HEK293 (cell line): ENCODE measurements at regions not wholly inside any gene's neighbourhood (a gene's known extent, or its start where the extent isn't known, plus 50 kb on each side); places are given as distances from the start of the nearest gene placed in this dataset.

Source experiments
- CTCF ChIA-PET: fragments of 350-600 bp; formaldehyde crosslinking; extraction: SDS; loops from one replicate; lab custom pipeline; 2021; ENCODE audit warnings: antibody characterized with exemption; lab: Yijun Ruan, JAX
- POLR2A ChIA-PET: fragments of 300-600 bp; formaldehyde crosslinking; extraction: SDS; loops from one replicate; lab custom pipeline; 2020; ENCODE audit warnings: antibody characterized with exemption, inconsistent platforms; lab: Yijun Ruan, JAX
- H3K27ac ChIP-seq: fragments of 200-500 bp; sonication (Bioruptor generic); 2 replicates; pipeline ENCODE4 v1.5.1; 2014; ENCODE audit warnings: low read depth, low read length, control low read depth, inconsistent platforms; ENCODE audit errors: extremely low read depth
- H3K36me3 ChIP-seq, 2 experiments: fragments of 200-500 bp in 1 of 2; sonication (Bioruptor generic) in 1 of 2; 1 replicate in 1 of 2; 2 replicates in 1 of 2; pipeline ENCODE4 v1.5.1; 2014 to 2017; ENCODE audit warnings: inconsistent platforms in 2 of 2, low read length in 2 of 2; ENCODE audit not compliant: control insufficient read depth in 2 of 2, insufficient read depth in 1 of 2
- H3K4me1 ChIP-seq: fragments of 200-500 bp; sonication (Bioruptor generic); 2 replicates; pipeline ENCODE4 v1.5.1; 2014; ENCODE audit warnings: mild to moderate bottlenecking, low read length, inconsistent platforms; ENCODE audit not compliant: control insufficient read depth, insufficient read depth
- H3K4me3 ChIP-seq: 2 replicates; pipeline ENCODE4 v1.5.1; 2011; ENCODE audit warnings: low read depth, mild to moderate bottlenecking, control low read depth, low read length, moderate library complexity
- H3K9me3 ChIP-seq: fragments of 200-500 bp; sonication (Bioruptor generic); 2 replicates; pipeline ENCODE4 v1.5.1; 2014; ENCODE audit warnings: low read depth, low read length, inconsistent platforms; ENCODE audit not compliant: control insufficient read depth, insufficient read depth
- HOXD13 ChIP-seq: sonication (generic); formaldehyde crosslinking; IDR thresholded peaks from 2 replicates; pipeline ENCODE4 v1.8.0; 2022; ENCODE audit warnings: missing genetic modification reagents, borderline replicate concordance
- SCRT1 ChIP-seq: fragments of 450-650 bp; formaldehyde crosslinking; IDR thresholded peaks from 2 replicates; pipeline ENCODE4 v1.5.1; 2016; ENCODE audit warnings: missing biosample characterization, missing genetic modification characterization, borderline replicate concordance
- SCRT2 ChIP-seq: fragments of 450-650 bp; formaldehyde crosslinking; IDR thresholded peaks from 2 replicates; pipeline ENCODE4 v1.5.1; 2016; ENCODE audit warnings: missing biosample characterization, missing genetic modification characterization
- ZBTB10 ChIP-seq: fragments of 450-650 bp; formaldehyde crosslinking; IDR thresholded peaks from 2 replicates; pipeline ENCODE4 v1.5.1; 2016; ENCODE audit warnings: missing biosample characterization, missing genetic modification characterization
- ZNF10 ChIP-seq: fragments of 450-650 bp; formaldehyde crosslinking; IDR thresholded peaks from 2 replicates; pipeline ENCODE4 v1.5.1; 2017; ENCODE audit warnings: missing biosample characterization, missing genetic modification characterization
- ZNF146 ChIP-seq: fragments of 450-650 bp; formaldehyde crosslinking; IDR thresholded peaks from 2 replicates; pipeline ENCODE4 v1.5.1; 2016; ENCODE audit warnings: missing biosample characterization, missing genetic modification characterization
- ZNF16 ChIP-seq: fragments of 450-650 bp; formaldehyde crosslinking; IDR thresholded peaks from 2 replicates; pipeline ENCODE4 v1.5.1; 2016; ENCODE audit warnings: low read depth, missing biosample characterization, missing genetic modification characterization
- ZNF175 ChIP-seq: fragments of 450-650 bp; formaldehyde crosslinking; IDR thresholded peaks from 2 replicates; pipeline ENCODE4 v1.5.1; 2016; ENCODE audit warnings: missing biosample characterization, missing genetic modification characterization
- ZNF202 ChIP-seq: fragments of 450-650 bp; formaldehyde crosslinking; IDR thresholded peaks from 2 replicates; pipeline ENCODE4 v1.5.1; 2016; ENCODE audit warnings: missing biosample characterization, missing genetic modification characterization, borderline replicate concordance
- ZNF211 ChIP-seq: fragments of 450-650 bp; formaldehyde crosslinking; IDR thresholded peaks from 2 replicates; pipeline ENCODE4 v1.5.1; 2016; ENCODE audit warnings: low read depth, missing biosample characterization, missing genetic modification characterization
- ZNF239 ChIP-seq: fragments of 450-650 bp; formaldehyde crosslinking; IDR thresholded peaks from 2 replicates; pipeline ENCODE4 v1.5.1; 2016; ENCODE audit warnings: missing biosample characterization, missing genetic modification characterization
- ZNF26 ChIP-seq: fragments of 450-650 bp; formaldehyde crosslinking; IDR thresholded peaks from 2 replicates; pipeline ENCODE4 v1.5.1; 2016; ENCODE audit warnings: missing biosample characterization, missing genetic modification characterization
- ZNF311 ChIP-seq: fragments of 450-650 bp; formaldehyde crosslinking; IDR thresholded peaks from 2 replicates; pipeline ENCODE4 v1.5.1; 2017; ENCODE audit warnings: missing biosample characterization, missing genetic modification characterization, borderline replicate concordance
- ZNF341 ChIP-seq: fragments of 450-650 bp; formaldehyde crosslinking; IDR thresholded peaks from 2 replicates; pipeline ENCODE4; 2016; ENCODE audit warnings: low read depth, missing biosample characterization, missing genetic modification characterization
- ZNF391 ChIP-seq: fragments of 450-650 bp; formaldehyde crosslinking; IDR thresholded peaks from 2 replicates; pipeline ENCODE4 v1.5.1; 2016; ENCODE audit warnings: low read depth, missing biosample characterization, missing genetic modification characterization, borderline replicate concordance
- ZNF394 ChIP-seq: fragments of 450-650 bp; formaldehyde crosslinking; IDR thresholded peaks from 2 replicates; pipeline ENCODE4 v1.5.1; 2016; ENCODE audit warnings: missing biosample characterization, missing genetic modification characterization, mild to moderate bottlenecking, moderate library complexity, borderline replicate concordance
- ZNF423 ChIP-seq: fragments of 450-650 bp; formaldehyde crosslinking; IDR thresholded peaks from 2 replicates; pipeline ENCODE4 v1.5.1; 2016; ENCODE audit warnings: missing biosample characterization, missing genetic modification characterization
- ZNF548 ChIP-seq: fragments of 450-650 bp; formaldehyde crosslinking; IDR thresholded peaks from 2 replicates; pipeline ENCODE4 v1.5.1; 2016; ENCODE audit warnings: missing biosample characterization, missing genetic modification characterization
- ZNF571 ChIP-seq: fragments of 450-650 bp; formaldehyde crosslinking; IDR thresholded peaks from 2 replicates; pipeline ENCODE4 v1.5.0; 2017; ENCODE audit warnings: missing biosample characterization, missing genetic modification characterization
- ZNF624 ChIP-seq: fragments of 450-650 bp; formaldehyde crosslinking; IDR thresholded peaks from 2 replicates; pipeline ENCODE4 v1.5.1; 2017; ENCODE audit warnings: missing biosample characterization, missing genetic modification characterization
- ZNF707 ChIP-seq: fragments of 450-650 bp; formaldehyde crosslinking; IDR thresholded peaks from 2 replicates; pipeline ENCODE4 v1.5.1; 2016; ENCODE audit warnings: missing biosample characterization, missing genetic modification characterization
- ZNF747 ChIP-seq: fragments of 450-650 bp; formaldehyde crosslinking; IDR thresholded peaks from 2 replicates; pipeline ENCODE4 v1.5.1; 2016; ENCODE audit warnings: missing biosample characterization, missing genetic modification characterization

GRCh38 chr6:103862297-103862696 is 997.4 kb downstream of the HACE1 start:
- POLR2A ChIA-PET = no interaction called here
- TF ChIP-seq HOXD13 (no peak), ZNF16 (tag by site-specific recombination) (no peak), ZNF202 (tag by site-specific recombination) (no peak), ZNF423 (no peak), ZNF211 (tag by site-specific recombination) (no peak), ZNF391 (no peak), ZNF747 (tag by site-specific recombination) (no peak), ZNF10 (tag by site-specific recombination) (no peak), SCRT2 (tag by site-specific recombination) (no peak), ZNF175 (tag by site-specific recombination) (no peak), SCRT1 (tag by site-specific recombination) (no peak), ZNF394 (tag by site-specific recombination) (no peak), ZNF341 (tag by site-specific recombination) (no peak), ZBTB10 (tag by site-specific recombination) (no peak), ZNF26 (no peak), ZNF707 (no peak)
- TF ChIP-seq, all 188 proteins: peak for 0
- CTCF ChIA-PET = no interaction called here
- Histone ChIP-seq H3K36me3 (no peaks in the 10 kb centered on the region), H3K9me3 (no peaks in the 10 kb centered on the region), H3K4me1 (no peaks in the 10 kb centered on the region), H3K4me3 (no peak overlapping the region), H3K27ac (no peak overlapping the region)

GRCh38 chr6:103858003-103858402 is 1001.7 kb downstream of the HACE1 start:
- TF ChIP-seq ZNF146 (tag by site-specific recombination) = no peak
- no peak for TF ChIP-seq ZNF571 (tag by site-specific recombination)
- no peak for TF ChIP-seq ZNF311 (tag by site-specific recombination)
- TF ChIP-seq, all 188 proteins: peak for 0
- CTCF ChIA-PET = interaction anchor here (0.6 kb wide), 1 partner anchor 9 kb away, joined by 4 read pairs; no protein-coding TSS in a partner anchor
- H3K4me3 ChIP-seq = no peak overlapping the region
- H3K4me1 ChIP-seq = no peaks in the 10 kb centered on the region
- H3K9me3 ChIP-seq = no peaks in the 10 kb centered on the region
- POLR2A ChIA-PET = no interaction called here
- H3K36me3 ChIP-seq = no peaks in the 10 kb centered on the region
- H3K27ac ChIP-seq = no peak overlapping the region

GRCh38 chr6:103855750-103856149 is 1004.0 kb downstream of the HACE1 start:
- POLR2A ChIA-PET = no interaction called here
- TF ChIP-seq ZNF548 (tag by site-specific recombination) (no peak), ZNF624 (no peak), ZNF239 (no peak)
- TF ChIP-seq, all 188 proteins: peak for 0
- Histone ChIP-seq H3K27ac (no peak overlapping the region), H3K4me3 (no peak overlapping the region), H3K36me3 (no peaks in the 10 kb centered on the region), H3K4me1 (no peaks in the 10 kb centered on the region), H3K9me3 (no peaks in the 10 kb centered on the region)
- CTCF ChIA-PET = no interaction called here
